ENCODE measurements at regions not wholly inside any gene's neighbourhood (a gene's known extent, or its start where the extent isn't known, plus 50 kb on each side); places are given as distances from the start of the nearest gene placed in this dataset.

GRCh38 chr7:106335814-106336213 lies 51.0 kb upstream of the NAMPT start:
- TF ChIP-seq CTCF (conservative IDR thresholded peaks at IDR 0.05; ENCODE audit: low read depth, low read length) (no peak), EZH2 (IDR thresholded peaks at IDR 0.05; ENCODE audit: borderline replicate concordance, low read depth, low read length, poor library complexity, severe bottlenecking) (no peak)

Measured in A673 (cell line).